22Rv1 (cell line): ENCODE measurements at regions not wholly inside any gene's neighbourhood (a gene's known extent, or its start where the extent isn't known, plus 50 kb on each side); places are given as distances from the start of the nearest gene placed in this dataset.

Source experiments
- H3K27ac ChIP-seq: fragments of 450-650 bp; 2 replicates; pipeline ENCODE4 v1.5.1; 2017
- CTCF ChIP-seq: fragments of 450-650 bp; IDR thresholded peaks from 2 replicates; pipeline ENCODE4 v1.5.1; 2017; ENCODE audit warnings: mild to moderate bottlenecking
- ZFX ChIP-seq: fragments of 450-650 bp; IDR thresholded peaks from 2 replicates; pipeline ENCODE4 v1.6.1; 2017; ENCODE audit warnings: antibody characterized with exemption, borderline replicate concordance

GRCh38 chr2:145775591-145775990, 1255.7 kb upstream of the ZEB2 start:
- no peak overlapping the region for H3K27ac ChIP-seq
- TF ChIP-seq ZFX = no peak
- TF ChIP-seq CTCF = no peak

- TF ChIP-seq CTCF = no peak
- no peak overlapping the region for H3K27ac ChIP-seq
Measured at GRCh38 chr2:145771525-145771924, 1251.6 kb upstream of the ZEB2 start.

GRCh38 chr2:145769011-145769716, 1249.2 kb upstream of the ZEB2 start:
- TF ChIP-seq CTCF = no peak
- TF ChIP-seq ZFX = no peak
- H3K27ac ChIP-seq = no peak overlapping the region

- no peak for TF ChIP-seq CTCF
- TF ChIP-seq ZFX = no peak
- no peak overlapping the region for H3K27ac ChIP-seq
Measured at GRCh38 chr2:145765874-145766273, 1246.0 kb upstream of the ZEB2 start.

- no peak overlapping the region for H3K27ac ChIP-seq
- TF ChIP-seq CTCF = no peak
- no peak for TF ChIP-seq ZFX
Measured at GRCh38 chr2:145764631-145765030, 1244.7 kb upstream of the ZEB2 start.

- TF ChIP-seq CTCF = no peak
- no peak for TF ChIP-seq ZFX
- H3K27ac ChIP-seq = no peak overlapping the region
Measured at GRCh38 chr2:145760781-145761649, 1241.1 kb upstream of the ZEB2 start.
